ENCODE measurements at regions not wholly inside any gene's neighbourhood (a gene's known extent, or its start where the extent isn't known, plus 50 kb on each side); places are given as distances from the start of the nearest gene placed in this dataset.

GRCh38 chr13:68078874-68079273 lies 848.7 kb upstream of the PCDH9 start:
- TF ChIP-seq POLR2AphosphoS5 (IDR thresholded peaks at IDR 0.05) (no peak), CTCF (IDR thresholded peaks at IDR 0.05) (no peak)
